GM12874 (cell line): ENCODE measurements at regions not wholly inside any gene's neighbourhood (a gene's known extent, or its start where the extent isn't known, plus 50 kb on each side); places are given as distances from the start of the nearest gene placed in this dataset.

Experiments used
- CTCF ChIP-seq: IDR thresholded peaks from 2 replicates; pipeline ENCODE4 v1.5.1; 2011; ENCODE audit warnings: low read depth, mild to moderate bottlenecking, control low read depth, low read length, moderate library complexity; ENCODE audit not compliant: insufficient read depth

GRCh38 chr10:111811517-111811916 is 372.0 kb downstream of the GPAM start:
- TF ChIP-seq CTCF: no peak

DNA sequence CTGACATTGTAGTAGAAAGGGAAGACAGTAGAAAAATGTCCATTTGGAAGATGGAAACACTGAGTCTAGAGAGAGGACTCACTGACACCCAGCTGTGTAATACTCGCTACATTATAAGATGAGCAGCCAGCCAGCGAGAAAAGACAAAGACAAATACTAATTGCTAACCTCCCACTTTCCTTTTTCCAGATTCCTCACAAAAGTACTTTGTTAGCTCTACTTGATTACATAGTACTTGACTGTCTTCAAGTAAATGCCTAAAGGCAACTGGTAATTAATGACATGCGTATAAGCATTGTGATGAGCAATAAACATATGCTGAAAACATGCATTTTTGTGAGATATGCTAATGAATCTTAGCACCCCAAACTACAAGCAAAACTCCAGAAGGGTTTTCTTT is 363.1 kb downstream of the GPAM start:
- no peak for TF ChIP-seq CTCF

GRCh38 chr10:111821871-111822270 is 361.7 kb downstream of the GPAM start:
- TF ChIP-seq CTCF: no peak

DNA sequence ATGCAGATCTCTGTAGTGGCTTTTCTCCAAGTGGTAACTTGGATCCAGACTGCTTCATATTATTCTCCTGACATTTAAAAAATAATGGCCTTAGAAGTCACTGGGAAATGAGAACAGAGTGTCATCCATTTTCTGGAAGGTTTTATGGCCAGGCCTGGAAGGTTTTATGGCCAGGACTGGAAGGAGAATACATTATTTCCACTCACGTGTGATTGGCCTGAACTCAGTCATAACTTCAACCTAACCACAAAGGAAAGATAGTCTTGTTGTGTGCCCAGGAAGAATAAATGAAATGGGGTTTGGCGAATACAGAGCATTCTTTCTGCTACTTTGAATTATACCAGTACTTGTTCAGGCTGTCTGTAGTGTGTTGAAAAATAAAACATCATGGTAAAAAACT is 360.9 kb downstream of the GPAM start:
- no peak for TF ChIP-seq CTCF

GRCh38 chr10:111824128-111824527 is 359.4 kb downstream of the GPAM start:
- TF ChIP-seq CTCF: no peak

DNA sequence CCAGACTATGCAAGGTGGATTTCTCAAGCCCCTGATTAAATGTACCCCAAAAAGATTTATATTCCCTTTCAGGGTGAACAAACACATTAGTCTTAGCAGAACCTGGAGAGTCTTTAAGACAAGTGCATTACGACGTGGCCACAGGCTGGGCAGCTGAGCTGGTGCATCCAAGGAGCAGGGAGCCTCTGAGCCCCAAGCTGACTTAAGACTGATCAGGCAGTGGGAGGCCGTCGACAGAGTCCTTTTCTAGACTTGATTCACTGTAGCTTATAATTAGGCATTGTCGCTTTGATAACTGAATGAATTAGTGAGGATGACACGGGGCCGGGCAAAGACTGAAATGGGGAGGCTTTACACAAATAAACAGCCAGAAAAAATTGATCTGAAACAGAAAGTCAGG is 353.2 kb downstream of the GPAM start:
- no peak for TF ChIP-seq CTCF

- no peak for TF ChIP-seq CTCF
Observed at GRCh38 chr10:111831058-111831457, 352.5 kb downstream of the GPAM start.

DNA sequence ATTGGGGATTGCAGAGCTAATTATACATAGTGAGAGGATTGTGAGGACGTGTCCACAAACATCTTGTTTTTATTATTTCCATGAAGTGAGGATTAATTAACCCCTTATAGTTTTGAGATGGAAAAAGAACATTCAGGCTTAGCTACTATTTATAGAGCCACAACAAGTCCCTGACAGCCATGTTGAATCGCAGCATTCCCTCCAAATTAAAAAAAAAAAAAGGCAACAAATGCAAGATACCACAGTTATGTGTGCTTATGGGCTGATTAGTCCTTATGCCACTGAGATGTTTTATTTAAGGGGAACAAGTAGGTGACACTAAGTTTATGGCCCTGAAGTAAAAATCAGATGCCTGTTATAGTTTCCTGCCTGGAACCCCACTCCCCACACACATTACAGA is 350.3 kb downstream of the GPAM start:
- no peak for TF ChIP-seq CTCF
